HEK293T (cell line): ENCODE measurements at regions not wholly inside any gene's neighbourhood (a gene's known extent, or its start where the extent isn't known, plus 50 kb on each side); places are given as distances from the start of the nearest gene placed in this dataset.

ENCODE experiments used
- ARNT ChIP-seq: fragments of 450-650 bp; IDR thresholded peaks from 2 replicates; pipeline ENCODE4 v1.6.1; 2017; ENCODE audit warnings: mild to moderate bottlenecking
- BHLHE40 ChIP-seq: fragments of 450-650 bp; IDR thresholded peaks from 2 replicates; pipeline ENCODE4 v1.6.1; 2016; ENCODE audit warnings: mild to moderate bottlenecking, moderate library complexity, borderline replicate concordance
- FOXK2 ChIP-seq: fragments of 450-650 bp; IDR thresholded peaks from 2 replicates; pipeline ENCODE4 v1.6.1; 2016; ENCODE audit warnings: mild to moderate bottlenecking
- FOXM1 ChIP-seq: fragments of 450-650 bp; IDR thresholded peaks from 2 replicates; pipeline ENCODE4 v1.6.1; 2017; ENCODE audit warnings: mild to moderate bottlenecking, borderline replicate concordance
- LEF1 ChIP-seq: fragments of 450-650 bp; IDR thresholded peaks from 2 replicates; pipeline ENCODE4 v1.6.1; 2017; ENCODE audit warnings: mild to moderate bottlenecking, borderline replicate concordance
- PKNOX1 ChIP-seq: fragments of 450-650 bp; IDR thresholded peaks from 2 replicates; pipeline ENCODE4 v1.6.1; 2016
- SP1 ChIP-seq: fragments of 450-650 bp; IDR thresholded peaks from 2 replicates; pipeline ENCODE4 v1.6.1; 2017
- TARDBP ChIP-seq: fragments of 450-650 bp; IDR thresholded peaks from 2 replicates; pipeline ENCODE4 v1.6.1; 2016
- ZNF384 ChIP-seq: fragments of 450-650 bp; IDR thresholded peaks from 2 replicates; pipeline ENCODE4 v1.6.1; 2016

- no peak for TF ChIP-seq PKNOX1
- no peak for TF ChIP-seq TARDBP
- TF ChIP-seq FOXK2 = no peak
- no peak for TF ChIP-seq SP1
- no peak for TF ChIP-seq FOXM1
- TF ChIP-seq ARNT = no peak
- no peak for TF ChIP-seq ZNF384
- TF ChIP-seq BHLHE40 = no peak
- TF ChIP-seq LEF1 = no peak
These were observed 539.7 kb upstream of the GRID2 start for GRCh38 chr4:91764085-91764484.
